GM12878 (cell line): ENCODE measurements at regions not wholly inside any gene's neighbourhood (a gene's known extent, or its start where the extent isn't known, plus 50 kb on each side); places are given as distances from the start of the nearest gene placed in this dataset.

ENCODE experiments used
- ATAC-seq: fragments of 200-7000 bp; cut with Tn5 transposase; 3 replicates; pipeline ENCODE4 v1.9.1; 2020; ENCODE audit warnings: mild to moderate bottlenecking, moderate library complexity
- BruUV-seq: library from RNA; stranded (reverse); fragments of 400-500 nt; replicated peaks from 2 replicates; lab custom pipeline; 2021; lab: Mats Ljungman, UMichigan
- CTCF ChIA-PET: fragments of 300-600 bp; sonication (Branson Sonifier 250); formaldehyde crosslinking; extraction: SDS; loops from one replicate; lab custom pipeline; 2021; ENCODE audit warnings: inconsistent platforms; lab: Yijun Ruan, JAX
- POLR2A ChIA-PET: fragments of 350-600 bp; formaldehyde crosslinking; extraction: SDS; loops from one replicate; lab custom pipeline; 2021; ENCODE audit warnings: inconsistent platforms; lab: Charles Lee
- RAD21 ChIA-PET: fragments of 300-600 bp; sonication (Branson Sonifier 250); formaldehyde crosslinking; loops from one replicate; lab custom pipeline; 2023; ENCODE audit warnings: antibody characterized with exemption; ENCODE audit not compliant: unreplicated experiment; lab: Charles Lee
- SMC1A ChIA-PET: fragments of 300-600 bp; sonication (Branson Sonifier 250); formaldehyde crosslinking; loops from one replicate; lab custom pipeline; 2023; ENCODE audit not compliant: unreplicated experiment, uncharacterized antibody; lab: Charles Lee
- DNase-seq: peaks from one replicate; pipeline ENCODE4 v3.0.0-alpha.2; 2011; ENCODE audit warnings: low read depth, low spot score
- FAIRE-seq: peaks from 3 replicates; lab custom pipeline; 2011; peaks lifted over from hg19 to GRCh38; lab: Jason Lieb, UNC
- H2AFZ ChIP-seq: 2 replicates; pipeline ENCODE4 v1.6.0; 2011; ENCODE audit warnings: low read depth, low read length, control low read depth; ENCODE audit not compliant: control insufficient read depth
- H3K27ac ChIP-seq: 2 replicates; pipeline ENCODE4 v1.5.1; 2011; ENCODE audit warnings: control low read depth; ENCODE audit not compliant: control insufficient read depth, insufficient read depth
- H3K27me3 ChIP-seq, 2 experiments: replicated peaks in 1 of 2; 2 replicates each; pipeline versions ENCODE4 v1.6.0 to v1.6.1; 2011; ENCODE audit warnings: low read length in 1 of 2; ENCODE audit not compliant: control insufficient read depth in 2 of 2, insufficient read depth in 2 of 2
- H3K36me3 ChIP-seq, 2 experiments: 2 replicates each; pipeline ENCODE4 v1.5.1; 2011; ENCODE audit warnings: low read length in 1 of 2; ENCODE audit not compliant: control insufficient read depth in 2 of 2, insufficient read depth in 2 of 2
- H3K4me1 ChIP-seq: 2 replicates; pipeline ENCODE4 v1.6.1; 2011; ENCODE audit warnings: mild to moderate bottlenecking, low read length, moderate library complexity, mixed read lengths; ENCODE audit not compliant: control insufficient read depth, insufficient read depth
- H3K4me2 ChIP-seq: 2 replicates; pipeline ENCODE4 v1.6.0; 2011; ENCODE audit warnings: control low read depth; ENCODE audit not compliant: control insufficient read depth, insufficient read depth
- H3K4me3 ChIP-seq: fragments of 200-600 bp; sonication (generic); 2 replicates; pipeline ENCODE4 v1.5.1; 2016
- H3K79me2 ChIP-seq: 2 replicates; pipeline ENCODE4 v1.6.0; 2011; ENCODE audit warnings: low read length; ENCODE audit not compliant: control insufficient read depth, insufficient read depth
- H3K9ac ChIP-seq: 2 replicates; pipeline ENCODE4 v1.8.0; 2011; ENCODE audit warnings: low read length, control low read depth, mixed read lengths; ENCODE audit not compliant: control insufficient read depth, insufficient read depth
- H3K9me3 ChIP-seq: replicated peaks from 3 replicates; pipeline ENCODE4 v1.5.1; 2011; ENCODE audit warnings: mild to moderate bottlenecking, low read length; ENCODE audit not compliant: control insufficient read depth, insufficient read depth
- H4K20me1 ChIP-seq: 2 replicates; pipeline ENCODE4 v1.6.0; 2011; ENCODE audit not compliant: control insufficient read depth, insufficient read depth
- ASH2L ChIP-seq: fragments of 300-600, 200-600 bp; sonication (generic); IDR thresholded peaks from 2 replicates; pipeline ENCODE4 v1.6.1; 2017; ENCODE audit warnings: low read depth, mild to moderate bottlenecking, borderline replicate concordance
- BHLHE40 ChIP-seq, 2 experiments: fragments of 450-650 bp in 1 of 2; IDR thresholded peaks; 2 replicates each; pipeline ENCODE4 v1.6.1; 2011 to 2017; ENCODE audit warnings: low read depth in 2 of 2, borderline replicate concordance in 1 of 2, improper control_type of control experiment in 1 of 2, low read length in 1 of 2, mild to moderate bottlenecking in 1 of 2
- BRCA1 ChIP-seq: IDR thresholded peaks from 2 replicates; pipeline ENCODE4 v1.6.1; 2011; ENCODE audit warnings: low read depth, low read length, improper control_type of control experiment
- CHD1 ChIP-seq: IDR thresholded peaks from 2 replicates; pipeline ENCODE4 v1.6.1; 2012; ENCODE audit warnings: low read depth, low read length, improper control_type of control experiment
- EED ChIP-seq: sonication (generic); IDR thresholded peaks from 2 replicates; pipeline ENCODE4 v1.6.1; 2016; ENCODE audit warnings: antibody characterized with exemption, low read depth
- EZH2 ChIP-seq: IDR thresholded peaks from 2 replicates; pipeline ENCODE4 v1.6.1; 2012; ENCODE audit warnings: low read depth, mild to moderate bottlenecking, control low read depth, inconsistent platforms, low read length, borderline replicate concordance; ENCODE audit not compliant: control insufficient read depth
- FOS ChIP-seq: IDR thresholded peaks from 3 replicates; pipeline ENCODE4 v1.6.1; 2011; ENCODE audit warnings: borderline replicate concordance; ENCODE audit not compliant: insufficient read length; ENCODE audit errors: extremely low read depth
- IKZF2 ChIP-seq, 2 experiments: fragments of 450-650 bp; IDR thresholded peaks; 2 replicates each; pipeline ENCODE4 v1.6.1; 2017; ENCODE audit warnings: mild to moderate bottlenecking in 2 of 2, moderate library complexity in 2 of 2
- NFYA ChIP-seq: IDR thresholded peaks from 2 replicates; pipeline ENCODE4 v1.6.1; 2011; ENCODE audit warnings: low read depth, mild to moderate bottlenecking, low read length, improper control_type of control experiment, borderline replicate concordance
- NR2C1 ChIP-seq: fragments of 450-650 bp; IDR thresholded peaks from 2 replicates; pipeline ENCODE4 v1.6.1; 2017; ENCODE audit warnings: antibody characterized with exemption, mild to moderate bottlenecking, moderate library complexity
- RAD51 ChIP-seq: fragments of 450-650 bp; IDR thresholded peaks from 2 replicates; pipeline ENCODE4 v1.6.1; 2016; ENCODE audit warnings: moderate library complexity, mild to moderate bottlenecking, inconsistent platforms
- RELB ChIP-seq: fragments of 450-650 bp; IDR thresholded peaks from 2 replicates; pipeline ENCODE4 v1.6.1; 2017; ENCODE audit warnings: low read depth, mild to moderate bottlenecking, moderate library complexity
- SPI1 ChIP-seq: IDR thresholded peaks from 2 replicates; pipeline ENCODE4 v1.6.1; 2011; ENCODE audit warnings: low read depth, mild to moderate bottlenecking, low read length, moderate library complexity, borderline replicate concordance; ENCODE audit not compliant: insufficient read depth
- SREBF2 ChIP-seq: IDR thresholded peaks from 2 replicates; pipeline ENCODE4 v1.6.1; 2012; ENCODE audit warnings: mild to moderate bottlenecking, low read length
- USF1 ChIP-seq: IDR thresholded peaks from 2 replicates; pipeline ENCODE4 v1.6.1; 2011; ENCODE audit warnings: borderline replicate concordance, low read depth, mild to moderate bottlenecking, moderate library complexity, mixed read lengths, low read length; ENCODE audit not compliant: insufficient read depth; ENCODE audit errors: extremely low read length
- ZBTB4 ChIP-seq: fragments of 450-650 bp; formaldehyde crosslinking; IDR thresholded peaks from 2 replicates; pipeline ENCODE4 v1.4.0; 2022; ENCODE audit warnings: mild to moderate bottlenecking, moderate library complexity
- ZNF24 ChIP-seq: fragments of 450-650 bp; IDR thresholded peaks from 2 replicates; pipeline ENCODE4 v1.6.1; 2017; ENCODE audit warnings: antibody characterized with exemption, mild to moderate bottlenecking
- WGBS: methylation state at CpG from one replicate; pipeline ENCODE4 v1.1.6; 2016; ENCODE audit warnings: low lambda C conversion rate; ENCODE audit not compliant: insufficient replicate concordance, insufficient coverage; ENCODE audit errors: missing lambda C conversion rate; 5-methylcytosine and 5-hydroxymethylcytosine counted together
- in situ Hi-C: fragments of 300-500 bp; cut with MboI; formaldehyde crosslinking; loops from 9 replicates; pipeline ENCODE4 v1.14.3; 2018; ENCODE audit warnings: mixed read lengths
- intact Hi-C: fragments of 100-400 bp; cut with micrococcal nuclease; formaldehyde crosslinking; loops from one replicate; pipeline ENCODE4 v1.14.2; 2022; ENCODE audit not compliant: unreplicated experiment

- no peak for TF ChIP-seq FOS
- no peak for TF ChIP-seq BRCA1
- TF ChIP-seq NFYA: no peak
- TF ChIP-seq IKZF2 (IDR thresholded peaks at IDR 0.05): no peak
- TF ChIP-seq USF1: no peak
- TF ChIP-seq BHLHE40 (IDR thresholded peaks at IDR 0.05; ENCODE audit: borderline replicate concordance in 1 of 2, low read depth in 2 of 2, low read length in 1 of 2): no peak
- TF ChIP-seq ZNF24: no peak
- no peak for TF ChIP-seq SREBF2
- TF ChIP-seq ZBTB4 (CRISPR knock-in tag): no peak
- no peak for TF ChIP-seq ASH2L
- TF ChIP-seq EED: no peak
- TF ChIP-seq RELB: no peak
- no peak for TF ChIP-seq CHD1
- no peak for TF ChIP-seq SPI1
- TF ChIP-seq NR2C1: no peak
- no peak for TF ChIP-seq EZH2
- TF ChIP-seq RAD51: no peak
- Histone ChIP-seq H3K4me3 (no peak overlapping the region), H3K27ac (no peak overlapping the region), H4K20me1 (no peaks in the 10 kb centered on the region), H3K79me2 (no peaks in the 10 kb centered on the region), H3K9me3 (no peaks in the 10 kb centered on the region), H3K4me2 (no peak overlapping the region), H3K4me1 (no peaks in the 10 kb centered on the region), H3K27me3 (no peaks in the 10 kb centered on the region), H2AFZ (no peak overlapping the region), H3K9ac (no peak overlapping the region), H3K36me3 (no peaks in the 10 kb centered on the region)
- RAD21 ChIA-PET: no interaction called here
- SMC1A ChIA-PET: no interaction called here
- DNase-seq (no peak), FAIRE-seq (no peak), ATAC-seq (no peak)
- WGBS: 11% methylated on average over 4 of the region's 4 CpGs
- intact Hi-C loops (no loop called here), in situ Hi-C loops (no loop called here)
- POLR2A ChIA-PET: no interaction called here
- no TSS peak for BruUV-seq
- CTCF ChIA-PET: no interaction called here
Measured at GRCh38 chr7:52797801-52798200, 237.6 kb upstream of the POM121L12 start.
